H1 (cell line): ENCODE measurements at regions not wholly inside any gene's neighbourhood (a gene's known extent, or its start where the extent isn't known, plus 50 kb on each side); places are given as distances from the start of the nearest gene placed in this dataset.

Experiments
- CTCF ChIA-PET: fragments of 300-600 bp; sonication (Branson Sonifier 250); formaldehyde crosslinking; loops from one replicate; lab custom pipeline; 2021; ENCODE audit not compliant: partially characterized antibody; lab: Charles Lee
- POLR2A ChIA-PET: fragments of 300-600 bp; sonication (Branson Sonifier 250); formaldehyde crosslinking; loops from one replicate; lab custom pipeline; 2021; ENCODE audit warnings: inconsistent platforms; ENCODE audit not compliant: partially characterized antibody; lab: Charles Lee
- DNase-seq, 2 experiments: peaks; one replicate each; pipeline versions ENCODE4 v3.0.0 to v3.0.0-alpha.2; 2010 to 2022; ENCODE audit warnings: low spot score in 2 of 2, low read depth in 1 of 2, mixed read lengths in 1 of 2
- FAIRE-seq: peaks from 2 replicates; lab custom pipeline; 2011; peaks lifted over from hg19 to GRCh38; lab: Jason Lieb, UNC
- H2AFZ ChIP-seq: 2 replicates; pipeline ENCODE4 v1.8.1; 2012; ENCODE audit warnings: low read length, inconsistent platforms
- H2AK5ac ChIP-seq: 2 replicates; pipeline ENCODE4 v1.6.1; 2013; ENCODE audit warnings: low read depth, low read length
- H2BK120ac ChIP-seq: replicated peaks from 2 replicates; pipeline ENCODE3; 2013; ENCODE audit warnings: low read depth, low read length, inconsistent platforms
- H2BK12ac ChIP-seq: 2 replicates; pipeline ENCODE4 v1.6.1; 2013; ENCODE audit warnings: low read depth, low read length
- H2BK15ac ChIP-seq: 2 replicates; pipeline ENCODE4 v1.6.1; 2013; ENCODE audit warnings: low read length
- H2BK20ac ChIP-seq: 2 replicates; pipeline ENCODE4 v1.6.1; 2013; ENCODE audit warnings: low read length
- H2BK5ac ChIP-seq: 2 replicates; pipeline ENCODE4 v1.6.1; 2013; ENCODE audit warnings: low read depth, low read length
- H3K14ac ChIP-seq: 2 replicates; pipeline ENCODE4 v1.6.1; 2013; ENCODE audit warnings: inconsistent platforms; ENCODE audit not compliant: insufficient read length
- H3K18ac ChIP-seq: 2 replicates; pipeline ENCODE4 v1.6.1; 2013; ENCODE audit warnings: low read length; ENCODE audit errors: extremely low read depth
- H3K23ac ChIP-seq: 2 replicates; pipeline ENCODE4 v1.6.1; 2013; ENCODE audit warnings: inconsistent platforms; ENCODE audit not compliant: insufficient read length
- H3K23me2 ChIP-seq: 2 replicates; pipeline ENCODE4 v1.6.1; 2013; ENCODE audit warnings: low read depth, low read length
- H3K27ac ChIP-seq: 2 replicates; pipeline ENCODE4 v1.6.1; 2011; ENCODE audit warnings: low read depth, low read length, inconsistent platforms
- H3K27me3 ChIP-seq, 4 experiments: replicated peaks in 1 of 4; 1 replicate in 1 of 4; 2 replicates in 3 of 4; pipeline versions ENCODE4 v1.6.1 to v1.8.1; 2011 to 2013; ENCODE audit warnings: low read length in 3 of 4, mild to moderate bottlenecking in 3 of 4, inconsistent platforms in 2 of 4, mixed read lengths in 2 of 4, moderate library complexity in 1 of 4; ENCODE audit not compliant: control insufficient read depth in 3 of 4, insufficient read depth in 3 of 4; ENCODE audit errors: extremely low read depth in 1 of 4
- H3K36me3 ChIP-seq, 4 experiments: 2 replicates each; pipeline versions ENCODE4 v1.6.1 to v1.8.1; 2011 to 2013; ENCODE audit warnings: mild to moderate bottlenecking in 4 of 4, low read length in 3 of 4, moderate library complexity in 2 of 4, control low read depth in 1 of 4, inconsistent platforms in 1 of 4; ENCODE audit not compliant: insufficient read depth in 4 of 4, control insufficient read depth in 2 of 4
- H3K4ac ChIP-seq: replicated peaks from 2 replicates; pipeline ENCODE3; 2013; ENCODE audit warnings: low read length, low read depth, mixed read lengths, inconsistent platforms; ENCODE audit not compliant: insufficient read length
- H3K4me1 ChIP-seq, 4 experiments: replicated peaks in 1 of 4; 1 replicate in 1 of 4; 2 replicates in 3 of 4; pipeline versions ENCODE4 v1.6.1 to v1.8.1; 2011 to 2013; ENCODE audit warnings: low read length in 3 of 4, inconsistent platforms in 2 of 4, mixed read lengths in 1 of 4; ENCODE audit not compliant: insufficient read depth in 4 of 4, control insufficient read depth in 3 of 4
- H3K4me2 ChIP-seq, 2 experiments: 2 replicates each; pipeline versions ENCODE4 v1.6.1 to v1.8.1; 2011 to 2013; ENCODE audit warnings: low read depth in 2 of 2, low read length in 2 of 2, control low read depth in 1 of 2, inconsistent platforms in 1 of 2, mild to moderate bottlenecking in 1 of 2; ENCODE audit not compliant: insufficient read depth in 1 of 2
- H3K4me3 ChIP-seq, 4 experiments: fragments of 200-600, 300-600 bp in 1 of 4; sonication (generic), shearing (Covaris generic), sonication (Bioruptor Twin) in 1 of 4; 2 replicates each; pipeline versions ENCODE4 v1.5.1 to v1.8.1; 2011 to 2016; ENCODE audit warnings: low read length in 4 of 4, low read depth in 3 of 4, control low read depth in 2 of 4, inconsistent platforms in 2 of 4, mild to moderate bottlenecking in 2 of 4, mixed read lengths in 1 of 4, moderate library complexity in 1 of 4; ENCODE audit not compliant: insufficient read depth in 2 of 4; ENCODE audit errors: extremely low read depth in 1 of 4
- H3K56ac ChIP-seq: replicated peaks from 2 replicates; pipeline ENCODE3; 2013; ENCODE audit warnings: low read depth, mild to moderate bottlenecking, mixed read lengths, low read length, inconsistent platforms; ENCODE audit not compliant: insufficient read length
- H3K79me1 ChIP-seq: 2 replicates; pipeline ENCODE4 v1.6.1; 2013; ENCODE audit warnings: low read depth, low read length, control low read depth
- H3K79me2 ChIP-seq, 2 experiments: 2 replicates each; pipeline versions ENCODE4 v1.6.1 to v1.8.1; 2012 to 2013; ENCODE audit warnings: low read length in 2 of 2, mild to moderate bottlenecking in 2 of 2, inconsistent platforms in 1 of 2; ENCODE audit not compliant: insufficient read depth in 2 of 2, control insufficient read depth in 1 of 2
- H3K9ac ChIP-seq, 4 experiments: replicated peaks in 1 of 4; 1 replicate in 1 of 4; 2 replicates in 3 of 4; pipeline versions ENCODE4 v1.6.1 to v1.8.1; 2011 to 2013; ENCODE audit warnings: low read depth in 3 of 4, low read length in 3 of 4, control low read depth in 2 of 4, mild to moderate bottlenecking in 2 of 4, moderate library complexity in 2 of 4, inconsistent platforms in 1 of 4; ENCODE audit errors: extremely low read depth in 1 of 4
- H3K9me3 ChIP-seq, 2 experiments: 2 replicates each; pipeline versions ENCODE4 v1.6.1 to v1.8.1; 2012 to 2013; ENCODE audit warnings: mild to moderate bottlenecking in 2 of 2, moderate library complexity in 2 of 2, control low read depth in 1 of 2, inconsistent platforms in 1 of 2, low read depth in 1 of 2, low read length in 1 of 2, mixed read lengths in 1 of 2; ENCODE audit not compliant: insufficient read depth in 2 of 2
- H4K20me1 ChIP-seq, 2 experiments: replicated peaks in 1 of 2; 2 replicates each; pipeline versions ENCODE3 to v1.8.1; 2011 to 2013; ENCODE audit warnings: inconsistent platforms in 2 of 2, low read length in 2 of 2, mild to moderate bottlenecking in 1 of 2; ENCODE audit not compliant: insufficient read depth in 2 of 2, control insufficient read depth in 1 of 2
- H4K5ac ChIP-seq: 2 replicates; pipeline ENCODE4 v1.6.1; 2013; ENCODE audit warnings: low read length, low read depth, mixed read lengths, inconsistent platforms; ENCODE audit not compliant: insufficient read length
- H4K8ac ChIP-seq: 2 replicates; pipeline ENCODE4 v1.8.0; 2013; ENCODE audit warnings: mild to moderate bottlenecking, moderate library complexity, low read length, inconsistent platforms; ENCODE audit not compliant: insufficient read depth; ENCODE audit errors: extremely low read depth
- H4K91ac ChIP-seq: replicated peaks from 2 replicates; pipeline ENCODE3; 2013; ENCODE audit warnings: low read length, mixed read lengths, inconsistent platforms; ENCODE audit not compliant: insufficient read length
- ASH2L ChIP-seq: fragments of 200-600, 300-600 bp; sonication (generic); IDR thresholded peaks from one replicate; pipeline ENCODE4 v1.7.1; 2017; ENCODE audit warnings: low read length
- CTCF ChIP-seq, 3 experiments: IDR thresholded peaks; 1 replicate in 2 of 3; 2 replicates in 1 of 3; pipeline versions ENCODE4 v1.5.1 to v1.6.1; 2011; ENCODE audit warnings: low read length in 3 of 3, mild to moderate bottlenecking in 3 of 3, inconsistent platforms in 2 of 3, low read depth in 1 of 3, moderate library complexity in 1 of 3; ENCODE audit not compliant: insufficient read depth in 1 of 3; ENCODE audit errors: control extremely low read depth in 1 of 3
- EZH2 ChIP-seq: fragments of 200-600 bp; sonication (generic); IDR thresholded peaks from 2 replicates; pipeline ENCODE4 v1.7.1; 2012; ENCODE audit warnings: low read depth, mild to moderate bottlenecking, moderate library complexity, low read length, inconsistent platforms; ENCODE audit not compliant: severe bottlenecking
- GTF2F1 ChIP-seq: IDR thresholded peaks from 2 replicates; pipeline ENCODE4 v1.6.1; 2012; ENCODE audit warnings: low read depth, low read length, improper control_type of control experiment, borderline replicate concordance
- JUN ChIP-seq: IDR thresholded peaks from 2 replicates; pipeline ENCODE4 v1.6.1; 2011; ENCODE audit warnings: low read depth, mild to moderate bottlenecking, improper control_type of control experiment, low read length
- JUND ChIP-seq: IDR thresholded peaks from 2 replicates; pipeline ENCODE4 v1.6.1; 2011; ENCODE audit warnings: mild to moderate bottlenecking, improper control_type of control experiment, low read length
- RFX5 ChIP-seq: IDR thresholded peaks from 2 replicates; pipeline ENCODE4 v1.6.1; 2011; ENCODE audit warnings: low read depth, low read length, improper control_type of control experiment, borderline replicate concordance
- SAP30 ChIP-seq: fragments of 300-600 bp; sonication (generic); IDR thresholded peaks from 2 replicates; pipeline ENCODE4 v1.7.1; 2012; ENCODE audit warnings: low read length, moderate library complexity, mild to moderate bottlenecking, inconsistent platforms; ENCODE audit not compliant: insufficient read depth, insufficient replicate concordance
- SP1 ChIP-seq: IDR thresholded peaks from 2 replicates; pipeline ENCODE4 v1.6.1; 2011; ENCODE audit warnings: low read depth, low read length
- TBP ChIP-seq: IDR thresholded peaks from 2 replicates; pipeline ENCODE4 v1.6.1; 2011; ENCODE audit warnings: low read depth, low read length, improper control_type of control experiment
- TF ChIP-seq, protein P1 (sequence below): IDR thresholded peaks from 2 replicates; pipeline ENCODE4 v1.6.1; 2012; ENCODE audit warnings: inconsistent platforms
- TF ChIP-seq, protein P2 (sequence below): IDR thresholded peaks from 2 replicates; pipeline ENCODE4 v1.6.1; 2012; ENCODE audit warnings: low read length, inconsistent platforms

GRCh38 chr4:85177679-85178078 is 211.2 kb upstream of the WDFY3 start:
- Histone ChIP-seq H4K91ac (no peak overlapping the region), H3K27me3 (no peaks in the 10 kb centered on the region), H4K5ac (no peak overlapping the region), H3K79me2 (no peaks in the 10 kb centered on the region), H3K4me1 (no peaks in the 10 kb centered on the region), H3K4ac (no peak overlapping the region), H4K20me1 (no peaks in the 10 kb centered on the region), H3K23me2 (no peaks in the 10 kb centered on the region), H4K8ac (no peak overlapping the region), H3K27ac (no peak overlapping the region), H3K9ac (no peak overlapping the region), H3K14ac (no peak overlapping the region), H2BK5ac (no peak overlapping the region), H2AK5ac (no peak overlapping the region), H3K18ac (no peak overlapping the region), H2AFZ (no peak overlapping the region), H3K36me3 (no peaks in the 10 kb centered on the region), H3K4me3 (no peak overlapping the region), H2BK120ac (no peak overlapping the region), H2BK20ac (no peak overlapping the region), H3K23ac (no peak overlapping the region), H3K4me2 (no peak overlapping the region), H3K56ac (no peak overlapping the region), H3K79me1 (no peaks in the 10 kb centered on the region), H2BK15ac (no peak overlapping the region), H3K9me3 (no peaks in the 10 kb centered on the region), H2BK12ac (no peak overlapping the region)
- FAIRE-seq (no peak), DNase-seq (no peak)
- CTCF ChIA-PET: no interaction called here
- POLR2A ChIA-PET: no interaction called here
- TF ChIP-seq JUN (no peak), ASH2L (no peak), GTF2F1 (no peak), JUND (no peak), SAP30 (no peak), TBP (no peak), CTCF (IDR thresholded peaks at IDR 0.05; ENCODE audit: control extremely low read depth in 1 of 3, insufficient read depth in 1 of 3, low read depth in 1 of 3, low read length in 3 of 3) (no peak), EZH2 (no peak), RFX5 (no peak), SP1 (no peak)
- TF ChIP-seq, protein P1, sequence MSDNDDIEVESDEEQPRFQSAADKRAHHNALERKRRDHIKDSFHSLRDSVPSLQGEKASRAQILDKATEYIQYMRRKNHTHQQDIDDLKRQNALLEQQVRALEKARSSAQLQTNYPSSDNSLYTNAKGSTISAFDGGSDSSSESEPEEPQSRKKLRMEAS: no peak
- TF ChIP-seq, protein P2, sequence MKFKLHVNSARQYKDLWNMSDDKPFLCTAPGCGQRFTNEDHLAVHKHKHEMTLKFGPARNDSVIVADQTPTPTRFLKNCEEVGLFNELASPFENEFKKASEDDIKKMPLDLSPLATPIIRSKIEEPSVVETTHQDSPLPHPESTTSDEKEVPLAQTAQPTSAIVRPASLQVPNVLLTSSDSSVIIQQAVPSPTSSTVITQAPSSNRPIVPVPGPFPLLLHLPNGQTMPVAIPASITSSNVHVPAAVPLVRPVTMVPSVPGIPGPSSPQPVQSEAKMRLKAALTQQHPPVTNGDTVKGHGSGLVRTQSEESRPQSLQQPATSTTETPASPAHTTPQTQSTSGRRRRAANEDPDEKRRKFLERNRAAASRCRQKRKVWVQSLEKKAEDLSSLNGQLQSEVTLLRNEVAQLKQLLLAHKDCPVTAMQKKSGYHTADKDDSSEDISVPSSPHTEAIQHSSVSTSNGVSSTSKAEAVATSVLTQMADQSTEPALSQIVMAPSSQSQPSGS: no peak
